Activated CD4-positive, CD25-positive, alpha-beta regulatory T cell treated with anti-CD3 and anti-CD28 coated beads, Interleukin-2, amount 50 U/mL, for 16 hours (primary cell): ENCODE measurements at regions not wholly inside any gene's neighbourhood (a gene's known extent, or its start where the extent isn't known, plus 50 kb on each side); places are given as distances from the start of the nearest gene placed in this dataset.
"Not testable (repeated sequence)": the region's sequence is repeated elsewhere in the genome, so short reads cannot be mapped to it uniquely, and the experiment has no call there.

Experiments used
- DNase-seq: peaks from one replicate; pipeline ENCODE4 v3.0.0-alpha.2; 2020; ENCODE audit warnings: low read depth, low spot score

- DNase-seq, result no peak
Observed at GRCh38 chr1:58968360-58968952, 184.6 kb upstream of the JUN start.

- not testable (repeated sequence) for DNase-seq
Observed at GRCh38 chr1:58969176-58969575, 185.3 kb upstream of the JUN start.

- DNase-seq, result no peak
Observed at GRCh38 chr1:58971629-58972140, 187.8 kb upstream of the JUN start.

- no peak for DNase-seq
Observed at GRCh38 chr1:58975888-58976287, 192.0 kb upstream of the JUN start.

GRCh38 chr1:58976294-58976693 lies 192.4 kb upstream of the JUN start:
- no peak for DNase-seq

- DNase-seq, result no peak
Observed at GRCh38 chr1:58977598-58977997, 193.8 kb upstream of the JUN start.

GRCh38 chr1:58978096-58978495 lies 194.2 kb upstream of the JUN start:
- DNase-seq, result no peak

GRCh38 chr1:58979086-58979485 lies 195.2 kb upstream of the JUN start:
- DNase-seq, result no peak

GRCh38 chr1:58979677-58980076 lies 195.8 kb upstream of the JUN start:
- no peak for DNase-seq

- no peak for DNase-seq
Observed at GRCh38 chr1:58981392-58981791, 197.5 kb upstream of the JUN start.

- no peak for DNase-seq
Observed at GRCh38 chr1:58982259-58982998, 198.6 kb upstream of the JUN start.

GRCh38 chr1:58983162-58983561 lies 199.3 kb upstream of the JUN start:
- no peak for DNase-seq

GRCh38 chr1:58983633-58984245 lies 199.9 kb upstream of the JUN start:
- DNase-seq, result no peak

GRCh38 chr1:58986996-58987767 lies 203.3 kb upstream of the JUN start:
- no peak for DNase-seq

- no peak for DNase-seq
Observed at GRCh38 chr1:58988752-58989151, 204.9 kb upstream of the JUN start.

- DNase-seq, result no peak
Observed at GRCh38 chr1:58989845-58990244, 206.0 kb upstream of the JUN start.

- DNase-seq, result no peak
Observed at GRCh38 chr1:58991305-58991704, 207.5 kb upstream of the JUN start.

- no peak for DNase-seq
Observed at GRCh38 chr1:58992643-58993042, 208.8 kb upstream of the JUN start.

- no peak for DNase-seq
Observed at GRCh38 chr1:58993403-58993802, 209.6 kb upstream of the JUN start.

- DNase-seq, result no peak
Observed at GRCh38 chr1:58994664-58995063, 210.8 kb upstream of the JUN start.

- DNase-seq, result no peak
Observed at GRCh38 chr1:58996341-58997059, 212.7 kb upstream of the JUN start.

- DNase-seq, result no peak
Observed at GRCh38 chr1:58997060-58997411, 213.2 kb upstream of the JUN start.
